ENCODE measurements at regions not wholly inside any gene's neighbourhood (a gene's known extent, or its start where the extent isn't known, plus 50 kb on each side); places are given as distances from the start of the nearest gene placed in this dataset.
"Not testable (repeated sequence)": the region's sequence is repeated elsewhere in the genome, so short reads cannot be mapped to it uniquely, and the experiment has no call there.

DNA sequence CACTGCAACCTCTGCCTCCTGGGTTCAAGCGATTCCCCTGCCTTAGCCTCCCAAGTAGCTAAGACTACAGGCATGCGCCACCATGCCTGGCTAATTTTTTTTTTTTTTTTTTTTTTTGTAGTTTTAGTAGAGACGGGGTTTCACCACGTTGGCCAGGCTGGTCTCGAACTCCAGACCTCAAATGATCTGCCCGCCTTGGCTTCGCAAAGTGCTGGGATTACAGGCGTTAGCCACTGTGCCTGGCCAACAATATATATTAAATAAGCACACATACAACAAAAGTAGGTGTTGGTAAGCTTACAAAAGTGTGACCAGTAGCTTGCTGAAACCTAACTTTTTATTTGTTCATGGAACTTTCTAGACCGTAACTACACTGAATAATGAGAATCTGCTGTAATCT is 117.1 kb upstream of the SERF1B start:
- peak; percentile 24 for DNase-seq

DNA sequence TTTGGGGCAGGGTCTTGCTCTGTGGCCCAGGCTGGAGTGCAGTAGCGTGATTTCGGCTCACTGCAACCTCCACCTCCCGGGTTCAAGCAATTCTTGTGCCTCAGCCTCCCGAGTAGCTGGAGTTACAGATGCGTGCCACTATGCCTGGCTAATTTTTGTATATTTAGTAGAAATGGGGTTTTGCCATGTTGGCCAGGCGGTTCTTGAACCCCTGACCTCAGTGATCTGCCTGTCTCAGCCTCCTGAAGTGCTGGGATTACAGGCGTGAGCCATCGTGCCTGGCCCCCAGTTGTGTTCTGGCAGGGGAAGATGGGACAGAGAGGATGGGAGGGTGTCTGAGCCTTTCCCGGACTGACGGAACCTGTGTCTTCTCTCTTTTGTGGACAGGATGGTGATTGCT is 111.3 kb upstream of the SERF1B start:
- not testable (repeated sequence) for DNase-seq

Measured in activated CD4-positive, CD25-positive, alpha-beta regulatory T cell treated with anti-CD3 and anti-CD28 coated beads, Interleukin-2, amount 50 U/mL, for 72 hours (primary cell).